SK-N-SH (cell line): ENCODE measurements at regions not wholly inside any gene's neighbourhood (a gene's known extent, or its start where the extent isn't known, plus 50 kb on each side); places are given as distances from the start of the nearest gene placed in this dataset.

Experiments used
- CTCF ChIA-PET: fragments of 300-600, 350-600 bp; formaldehyde crosslinking; extraction: SDS; loops from one replicate; lab custom pipeline; 2021; lab: Yijun Ruan, JAX
- POLR2A ChIA-PET: fragments of 350-600 bp; sonication (Branson Sonifier 250); formaldehyde crosslinking; extraction: SDS; loops from one replicate; lab custom pipeline; 2020; ENCODE audit warnings: antibody characterized with exemption, inconsistent platforms; lab: Yijun Ruan, JAX
- DNase-seq: peaks from one replicate; pipeline ENCODE4 v3.0.0; 2012
- H2AFZ ChIP-seq: fragments of 200-600 bp; sonication (generic); 2 replicates; pipeline ENCODE4 v1.8.1; 2016; ENCODE audit warnings: antibody characterized with exemption, mild to moderate bottlenecking, low read depth
- H3F3A ChIP-seq: fragments of 200-600 bp; sonication (generic); replicated peaks from 2 replicates; pipeline ENCODE3; 2016; ENCODE audit warnings: antibody characterized with exemption, mild to moderate bottlenecking; ENCODE audit not compliant: insufficient read depth
- H3K27ac ChIP-seq, 2 experiments: fragments of 200-500 bp in 1 of 2; fragments of 200-600 bp in 1 of 2; sonication (Bioruptor generic) in 1 of 2; sonication (generic), shearing (Covaris generic) in 1 of 2; 2 replicates each; pipeline versions ENCODE4 v1.5.1 to v1.6.1; 2014 to 2016; ENCODE audit warnings: low read depth in 2 of 2, inconsistent platforms in 1 of 2, low read length in 1 of 2, mild to moderate bottlenecking in 1 of 2, mixed read lengths in 1 of 2
- H3K27me3 ChIP-seq: fragments of 200-600 bp; sonication (generic), shearing (Covaris generic); 2 replicates; pipeline ENCODE4 v1.6.1; 2016; ENCODE audit warnings: mixed run types; ENCODE audit not compliant: insufficient read depth
- H3K36me3 ChIP-seq, 2 experiments: fragments of 200-500 bp in 1 of 2; fragments of 200-600 bp in 1 of 2; sonication (Bioruptor generic) in 1 of 2; sonication (generic) in 1 of 2; replicated peaks in 1 of 2; 2 replicates each; pipeline versions ENCODE3 to v1.5.1; 2014 to 2016; ENCODE audit warnings: low read length in 1 of 2, mild to moderate bottlenecking in 1 of 2; ENCODE audit not compliant: insufficient read depth in 2 of 2, control insufficient read depth in 1 of 2
- H3K4me1 ChIP-seq, 2 experiments: fragments of 200-500 bp in 1 of 2; fragments of 200-600 bp in 1 of 2; sonication (Bioruptor generic) in 1 of 2; sonication (generic), shearing (Covaris generic) in 1 of 2; 2 replicates each; pipeline versions ENCODE4 v1.5.1 to v1.6.1; 2014 to 2016; ENCODE audit warnings: low read depth in 1 of 2, low read length in 1 of 2, mixed run types in 1 of 2; ENCODE audit not compliant: insufficient read depth in 2 of 2, control insufficient read depth in 1 of 2
- H3K4me2 ChIP-seq: fragments of 200-600 bp; sonication (generic), shearing (Covaris generic); 2 replicates; pipeline ENCODE4 v1.6.1; 2017; ENCODE audit warnings: mixed run types
- H3K4me3 ChIP-seq, 2 experiments: fragments of 200-500 bp in 1 of 2; fragments of 200-600 bp in 1 of 2; sonication (Bioruptor generic) in 1 of 2; sonication (generic), shearing (Covaris generic) in 1 of 2; 2 replicates each; pipeline versions ENCODE4 v1.5.1 to v1.8.1; 2014 to 2016; ENCODE audit warnings: low read depth in 2 of 2, inconsistent platforms in 1 of 2, low read length in 1 of 2, mild to moderate bottlenecking in 1 of 2, mixed read lengths in 1 of 2, moderate library complexity in 1 of 2
- H3K79me2 ChIP-seq: fragments of 200-600 bp; sonication (generic); 2 replicates; pipeline ENCODE4 v1.8.1; 2017; ENCODE audit warnings: mild to moderate bottlenecking; ENCODE audit not compliant: insufficient read depth
- H3K9ac ChIP-seq: fragments of 200-600 bp; sonication (generic); 2 replicates; pipeline ENCODE4 v1.6.1; 2017; ENCODE audit warnings: mixed run types
- H3K9me2 ChIP-seq: fragments of 200-600 bp; sonication (generic); 2 replicates; pipeline ENCODE4 v1.6.1; 2017; ENCODE audit warnings: mixed run types
- H3K9me3 ChIP-seq: fragments of 200-600 bp; sonication (generic); 2 replicates; pipeline ENCODE4 v1.6.1; 2017; ENCODE audit warnings: mixed run types, mild to moderate bottlenecking, moderate library complexity
- H4K20me1 ChIP-seq: fragments of 200-600 bp; sonication (generic); 2 replicates; pipeline ENCODE4 v1.6.1; 2017; ENCODE audit warnings: mild to moderate bottlenecking, mixed run types; ENCODE audit not compliant: insufficient read depth
- CTCF ChIP-seq: fragments of 200-600 bp; sonication (generic); IDR thresholded peaks from 2 replicates; pipeline ENCODE4 v1.6.1; 2017; ENCODE audit warnings: antibody characterized with exemption, mild to moderate bottlenecking, moderate library complexity
- FOSL2 ChIP-seq: IDR thresholded peaks from 2 replicates; pipeline ENCODE4 v1.4.0; 2012; ENCODE audit warnings: low read depth, mild to moderate bottlenecking, moderate library complexity, borderline replicate concordance
- FOXM1 ChIP-seq: IDR thresholded peaks from 2 replicates; pipeline ENCODE4 v1.4.0; 2012; ENCODE audit warnings: low read depth, mild to moderate bottlenecking
- IRF3 ChIP-seq: fragments of 150-350 bp; IDR thresholded peaks from 2 replicates; pipeline ENCODE4 v1.6.1; 2016; ENCODE audit warnings: mild to moderate bottlenecking, low read depth, low read length
- MEF2A ChIP-seq: IDR thresholded peaks from 2 replicates; pipeline ENCODE4 v1.4.0; 2012; ENCODE audit warnings: low read depth, borderline replicate concordance
- PBX3 ChIP-seq: IDR thresholded peaks from 2 replicates; pipeline ENCODE4; 2012
- REST ChIP-seq: IDR thresholded peaks from 2 replicates; pipeline ENCODE4 v1.6.1; 2012; ENCODE audit warnings: mild to moderate bottlenecking, low read depth, low read length, moderate library complexity
- RXRA ChIP-seq: IDR thresholded peaks from 2 replicates; pipeline ENCODE4 v1.4.0; 2012; ENCODE audit warnings: low read depth, mild to moderate bottlenecking, borderline replicate concordance
- SMC3 ChIP-seq: IDR thresholded peaks from 2 replicates; pipeline ENCODE4 v1.6.1; 2012; ENCODE audit warnings: low read depth, low read length, improper control_type of control experiment
- TAF1 ChIP-seq: IDR thresholded peaks from 2 replicates; pipeline ENCODE4 v1.6.1; 2012; ENCODE audit warnings: low read depth, mild to moderate bottlenecking, low read length, moderate library complexity, borderline replicate concordance
- TCF12 ChIP-seq: IDR thresholded peaks from 2 replicates; pipeline ENCODE4 v1.4.0; 2012
- WGBS: methylation state at CpG from one replicate; pipeline ENCODE4 v1.1.6; 2017; ENCODE audit warnings: low lambda C conversion rate; 5-methylcytosine and 5-hydroxymethylcytosine counted together

GRCh38 chr18:53765211-53765610 is 459.3 kb downstream of the MBD2 start:
- no peaks in the 10 kb centered on the region for H3K4me1 ChIP-seq
- H3K9me3 ChIP-seq = no peaks in the 10 kb centered on the region
- no peaks in the 10 kb centered on the region for H3K27me3 ChIP-seq
- DNase-seq = no peak
- H4K20me1 ChIP-seq = no peaks in the 10 kb centered on the region
- no peak for TF ChIP-seq TCF12
- no peak for TF ChIP-seq REST
- no peaks in the 10 kb centered on the region for H3F3A ChIP-seq
- H3K36me3 ChIP-seq = no peaks in the 10 kb centered on the region
- H3K9ac ChIP-seq = no peak overlapping the region
- H3K79me2 ChIP-seq = no peaks in the 10 kb centered on the region
- no peak overlapping the region for H3K4me2 ChIP-seq
- CTCF ChIA-PET = interaction anchor here (0.6 kb wide), 1 partner anchor 12 kb away, joined by 3 read pairs; no protein-coding TSS in a partner anchor
- H2AFZ ChIP-seq = no peak overlapping the region
- no peak overlapping the region for H3K4me3 ChIP-seq
- POLR2A ChIA-PET = no interaction called here
- 33% methylated on average over 3 of the region's 3 CpGs for WGBS
- no peaks in the 10 kb centered on the region for H3K9me2 ChIP-seq
- H3K27ac ChIP-seq = no peak overlapping the region

- Histone ChIP-seq H3F3A (no peaks in the 10 kb centered on the region), H4K20me1 (no peaks in the 10 kb centered on the region), H3K9me2 (no peaks in the 10 kb centered on the region), H2AFZ (no peak overlapping the region), H3K4me1 (no peaks in the 10 kb centered on the region), H3K27ac (no peak overlapping the region), H3K4me2 (no peak overlapping the region), H3K4me3 (no peak overlapping the region), H3K9ac (no peak overlapping the region), H3K79me2 (no peaks in the 10 kb centered on the region), H3K27me3 (no peaks in the 10 kb centered on the region)
- no peak for DNase-seq
- POLR2A ChIA-PET = no interaction called here
- 60% methylated on average over 1 of the region's 1 CpG for WGBS
- TF ChIP-seq PBX3 (no peak), TCF12 (no peak)
- TF ChIP-seq, all 33 proteins: peak for 0
- no peaks in the 10 kb centered on the region for H3K36me3 ChIP-seq
- CTCF ChIA-PET = interaction anchor here (1.2 kb wide), 1 partner anchor 9 kb away, joined by 5 read pairs; no protein-coding TSS in a partner anchor
- no peaks in the 10 kb centered on the region for H3K9me3 ChIP-seq
Measured at GRCh38 chr18:53764086-53764485, 460.4 kb downstream of the MBD2 start.

- Histone ChIP-seq H2AFZ (no peak overlapping the region), H3K79me2 (no peaks in the 10 kb centered on the region), H3K27me3 (no peaks in the 10 kb centered on the region), H3K9me2 (no peaks in the 10 kb centered on the region), H3K36me3 (no peaks in the 10 kb centered on the region)
- 24% methylated on average over 2 of the region's 2 CpGs for WGBS
- CTCF ChIA-PET = no interaction called here
- TF ChIP-seq FOXM1 = no peak
- TF ChIP-seq SMC3 = no peak
- no peak for TF ChIP-seq FOSL2
- TF ChIP-seq RXRA = no peak
- TF ChIP-seq CTCF = no peak
- TF ChIP-seq TAF1 = no peak
- no peak for TF ChIP-seq MEF2A
- no peak for TF ChIP-seq IRF3
- TF ChIP-seq, all 33 proteins: peak for 0
- Histone ChIP-seq H4K20me1 (no peaks in the 10 kb centered on the region), H3K9me3 (no peaks in the 10 kb centered on the region), H3K9ac (no peak overlapping the region), H3K4me1 (peaks cover 0 to 4% of the 10 kb centered on the region in 2 experiments; a peak in 3 of 4 replicates), H3K27ac (no peak overlapping the region), H3F3A (no peaks in the 10 kb centered on the region), H3K4me3 (no peak overlapping the region), H3K4me2 (no peak overlapping the region)
- no peak for DNase-seq
- POLR2A ChIA-PET = no interaction called here
Measured at GRCh38 chr18:53757328-53757727, 467.1 kb downstream of the MBD2 start.
